ENCODE measurements at regions not wholly inside any gene's neighbourhood (a gene's known extent, or its start where the extent isn't known, plus 50 kb on each side); places are given as distances from the start of the nearest gene placed in this dataset.
"Not testable (repeated sequence)": the region's sequence is repeated elsewhere in the genome, so short reads cannot be mapped to it uniquely, and the experiment has no call there.

GRCh38 chr10:10684972-10685371 is 332.7 kb upstream of the CELF2 start:
- DNase-seq (ENCODE audit: low read depth in 1 of 2, low spot score in 1 of 2): no peak

- no peak for DNase-seq (ENCODE audit: low read depth in 1 of 2, low spot score in 1 of 2)
Measured at GRCh38 chr10:10685566-10685965, 332.1 kb upstream of the CELF2 start.

GRCh38 chr10:10687751-10688150 is 329.9 kb upstream of the CELF2 start:
- no peak for DNase-seq (ENCODE audit: low read depth in 1 of 2, low spot score in 1 of 2)

GRCh38 chr10:10699427-10699826 is 318.2 kb upstream of the CELF2 start:
- no peak for DNase-seq (ENCODE audit: low read depth in 1 of 2, low spot score in 1 of 2)

- no peak for DNase-seq (ENCODE audit: low read depth in 1 of 2, low spot score in 1 of 2)
Measured at GRCh38 chr10:10701084-10701611, 316.5 kb upstream of the CELF2 start.

GRCh38 chr10:10702211-10702610 is 315.5 kb upstream of the CELF2 start:
- DNase-seq (ENCODE audit: low read depth in 1 of 2, low spot score in 1 of 2): no peak

GRCh38 chr10:10703382-10703781 is 314.3 kb upstream of the CELF2 start:
- DNase-seq (ENCODE audit: low read depth in 1 of 2, low spot score in 1 of 2): no peak

- no peak for DNase-seq (ENCODE audit: low read depth in 1 of 2, low spot score in 1 of 2)
Measured at GRCh38 chr10:10712155-10712704, 305.4 kb upstream of the CELF2 start.

GRCh38 chr10:10714327-10714726 is 303.3 kb upstream of the CELF2 start:
- DNase-seq (ENCODE audit: low read depth in 1 of 2, low spot score in 1 of 2): no peak

GRCh38 chr10:10716972-10717371 is 300.7 kb upstream of the CELF2 start:
- no peak for DNase-seq (ENCODE audit: low read depth in 1 of 2, low spot score in 1 of 2)

- DNase-seq (ENCODE audit: low read depth in 1 of 2, low spot score in 1 of 2): no peak
Measured at GRCh38 chr10:10722422-10722821, 295.2 kb upstream of the CELF2 start.

GRCh38 chr10:10725196-10725595 is 292.5 kb upstream of the CELF2 start:
- DNase-seq (ENCODE audit: low read depth in 1 of 2, low spot score in 1 of 2): no peak

- no peak for DNase-seq (ENCODE audit: low read depth in 1 of 2, low spot score in 1 of 2)
Measured at GRCh38 chr10:10726101-10726500, 291.6 kb upstream of the CELF2 start.

- DNase-seq (ENCODE audit: low read depth in 1 of 2, low spot score in 1 of 2): not testable (repeated sequence)
Measured at GRCh38 chr10:10727411-10727810, 290.3 kb upstream of the CELF2 start.

GRCh38 chr10:10727812-10728211 is 289.9 kb upstream of the CELF2 start:
- DNase-seq (ENCODE audit: low read depth in 1 of 2, low spot score in 1 of 2): no peak

GRCh38 chr10:10730471-10731043 is 287.1 kb upstream of the CELF2 start:
- no peak for DNase-seq (ENCODE audit: low read depth in 1 of 2, low spot score in 1 of 2)

- DNase-seq (ENCODE audit: low read depth in 1 of 2, low spot score in 1 of 2): no peak
Measured at GRCh38 chr10:10731366-10731765, 286.3 kb upstream of the CELF2 start.

GRCh38 chr10:10734356-10735064 is 283.2 kb upstream of the CELF2 start:
- no peak for DNase-seq (ENCODE audit: low read depth in 1 of 2, low spot score in 1 of 2)

GRCh38 chr10:10745291-10745690 is 272.4 kb upstream of the CELF2 start:
- DNase-seq (ENCODE audit: low read depth in 1 of 2, low spot score in 1 of 2): no peak

- DNase-seq (ENCODE audit: low read depth in 1 of 2, low spot score in 1 of 2): no peak
Measured at GRCh38 chr10:10755490-10755889, 262.2 kb upstream of the CELF2 start.

- DNase-seq (ENCODE audit: low read depth in 1 of 2, low spot score in 1 of 2): no peak
Measured at GRCh38 chr10:10758306-10758705, 259.4 kb upstream of the CELF2 start.

GRCh38 chr10:10759806-10760205 is 257.9 kb upstream of the CELF2 start:
- not testable (repeated sequence) for DNase-seq (ENCODE audit: low read depth in 1 of 2, low spot score in 1 of 2)
